CD4-positive, alpha-beta T cell treated with Interleukin-21 for 1 hour (primary cell): ENCODE measurements at regions not wholly inside any gene's neighbourhood (a gene's known extent, or its start where the extent isn't known, plus 50 kb on each side); places are given as distances from the start of the nearest gene placed in this dataset.
"Not testable (repeated sequence)": the region's sequence is repeated elsewhere in the genome, so short reads cannot be mapped to it uniquely, and the experiment has no call there.

ENCODE experiments used
- DNase-seq: peaks from one replicate; pipeline ENCODE4 v3.0.0-alpha.2; 2020

DNA sequence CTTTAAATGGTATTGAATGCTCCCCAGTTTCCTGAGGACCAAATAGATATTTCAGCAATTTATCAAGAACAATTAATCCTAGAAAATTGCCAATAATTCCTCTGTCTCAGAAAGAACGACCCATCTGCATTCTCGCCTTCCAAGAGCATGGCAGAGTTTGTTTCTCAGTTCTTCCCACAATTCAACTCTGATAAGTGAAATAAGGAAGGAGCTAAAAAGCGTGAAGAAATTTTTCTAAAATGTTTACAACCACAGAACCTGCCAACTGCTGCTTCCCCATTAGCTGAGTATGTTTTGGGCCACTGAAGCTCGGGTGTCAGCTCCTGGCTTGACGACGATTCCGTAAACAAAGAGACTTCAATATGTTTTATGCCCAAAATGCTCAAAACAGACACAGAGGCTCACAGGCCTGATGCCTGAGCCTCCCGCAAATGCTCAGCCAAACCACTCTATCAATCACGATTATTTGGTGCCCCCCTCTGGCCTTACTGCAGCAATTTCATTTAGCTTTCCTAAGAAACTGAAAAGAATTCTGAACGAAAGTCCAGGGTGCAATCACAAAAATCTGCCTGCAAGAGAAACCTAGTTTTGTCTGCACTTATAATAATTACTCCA is 259.2 kb upstream of the CCDC54 start:
- no peak for DNase-seq

DNA sequence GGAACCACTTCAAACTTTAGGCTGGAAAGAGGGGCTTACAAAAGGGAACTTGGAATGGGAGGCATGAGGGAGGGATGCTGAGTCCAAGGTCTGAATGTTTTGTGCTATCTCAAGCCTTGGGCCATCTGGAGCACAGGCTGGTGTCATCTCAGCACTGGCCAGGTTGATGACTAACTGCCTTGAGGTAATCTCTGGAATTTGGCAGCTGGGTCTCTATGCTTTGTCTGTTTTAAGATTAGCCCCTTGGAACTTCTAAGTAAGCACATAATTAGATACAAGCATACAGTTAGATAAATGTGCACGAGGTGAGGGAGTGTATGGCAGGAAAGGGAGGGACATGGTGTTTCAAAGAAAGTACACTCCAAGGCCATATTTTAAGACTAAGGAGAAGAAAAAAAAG is 252.4 kb upstream of the CCDC54 start:
- no peak for DNase-seq

DNA sequence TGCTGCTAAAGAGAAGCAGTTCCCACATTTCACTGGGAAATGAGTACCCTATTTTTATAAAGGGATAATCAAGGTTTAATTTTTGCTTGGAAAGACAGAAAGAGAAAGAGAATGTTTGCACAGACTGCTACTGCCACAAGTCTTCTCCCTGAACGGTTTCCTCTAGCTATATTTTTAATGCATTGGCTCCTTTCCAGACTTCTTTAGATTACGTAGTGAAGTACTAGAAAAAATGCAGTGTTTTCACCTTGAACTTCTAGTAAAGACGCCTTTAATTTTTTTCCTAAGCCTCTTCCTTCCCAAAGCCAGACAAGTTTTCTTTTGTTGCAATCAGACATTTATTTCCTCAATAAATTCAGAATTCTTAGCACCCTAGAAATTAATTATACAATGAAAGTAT is 248.3 kb upstream of the CCDC54 start:
- no peak for DNase-seq

DNA sequence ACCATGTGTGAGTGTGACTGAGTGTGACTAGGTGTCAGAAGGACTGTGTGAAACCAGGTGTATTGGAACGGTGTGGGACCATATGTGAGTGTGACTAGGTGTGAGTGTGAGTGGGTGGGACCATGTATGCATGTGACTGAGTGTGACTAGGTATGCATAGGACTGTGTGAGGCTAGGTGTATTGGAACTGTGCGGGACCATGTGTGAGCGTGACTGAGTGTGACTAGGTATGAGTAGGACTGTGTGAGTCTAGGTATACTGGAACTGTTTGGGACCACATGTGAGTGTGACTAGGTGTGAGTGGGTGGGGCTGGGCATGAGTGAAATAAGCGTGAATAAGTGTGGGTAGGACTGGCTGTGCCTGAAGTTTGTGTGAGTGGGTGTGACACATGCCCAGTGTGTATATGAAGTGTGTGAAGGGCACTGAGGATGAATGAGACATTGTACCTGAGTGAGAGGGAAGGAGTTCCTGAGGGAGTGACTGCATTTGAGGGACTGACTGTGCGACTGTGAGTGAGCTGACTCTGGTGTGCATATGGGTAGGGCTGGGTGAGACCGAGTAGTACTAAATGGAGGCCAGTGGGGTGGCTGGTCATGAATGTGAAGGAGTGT is 247.0 kb upstream of the CCDC54 start:
- DNase-seq = no peak

DNA sequence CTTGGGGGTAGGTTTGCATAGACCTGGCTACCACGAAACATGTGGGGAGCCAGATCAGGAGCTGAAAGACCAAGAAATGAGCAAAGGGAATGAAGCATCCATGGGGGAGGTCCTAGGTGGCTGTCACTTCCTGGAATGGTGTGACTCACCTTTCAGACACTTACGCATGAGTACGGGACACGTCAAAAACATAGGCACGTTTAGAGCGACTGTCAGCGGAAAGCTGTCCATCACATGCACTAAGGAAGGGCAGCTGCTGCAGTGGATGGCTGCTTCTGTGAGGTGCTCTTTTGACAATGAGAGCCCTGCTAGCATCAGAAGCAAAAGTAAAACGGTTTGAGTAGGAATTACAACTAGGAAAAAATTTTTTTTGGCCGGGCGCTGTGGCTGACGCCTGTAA is 244.6 kb upstream of the CCDC54 start:
- DNase-seq = no peak

DNA sequence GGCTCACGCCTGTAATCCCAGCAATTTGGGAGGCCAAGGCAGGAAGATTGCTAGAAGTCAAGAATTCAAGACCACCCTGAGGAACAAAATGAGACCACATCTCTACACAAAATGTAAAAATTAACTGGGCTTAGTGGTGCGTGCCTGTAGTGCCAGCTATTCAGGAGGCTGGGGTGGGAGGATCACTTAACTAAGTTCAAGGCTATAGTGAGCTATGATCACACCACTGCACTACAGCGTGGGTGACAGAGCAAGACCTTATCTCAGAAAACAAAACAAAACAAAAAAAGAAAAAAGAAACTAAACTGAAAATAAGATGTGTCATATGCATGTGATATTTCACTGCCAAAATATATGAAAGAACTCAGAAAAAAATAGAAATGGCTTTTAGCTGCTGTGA is 243.3 kb upstream of the CCDC54 start:
- DNase-seq = no peak

DNA sequence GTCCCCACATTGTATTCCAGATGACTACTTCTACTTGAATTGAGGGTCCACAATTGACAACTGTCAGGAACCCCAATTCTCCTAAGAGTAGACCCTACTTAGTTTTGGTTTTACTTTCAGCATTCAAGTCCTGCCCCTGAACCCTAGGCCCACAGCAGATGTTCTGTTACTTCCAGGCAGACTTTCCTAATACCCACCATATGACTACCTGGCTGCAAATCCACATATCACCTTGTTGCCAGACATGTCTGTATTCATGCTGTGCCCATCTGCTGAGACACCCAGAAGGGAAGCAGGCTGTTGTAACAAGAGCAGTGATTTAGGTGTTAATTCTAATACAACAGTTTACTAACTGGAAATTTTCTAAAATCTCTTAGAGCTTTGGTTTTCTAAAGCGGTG is 235.1 kb upstream of the CCDC54 start:
- no peak for DNase-seq

DNA sequence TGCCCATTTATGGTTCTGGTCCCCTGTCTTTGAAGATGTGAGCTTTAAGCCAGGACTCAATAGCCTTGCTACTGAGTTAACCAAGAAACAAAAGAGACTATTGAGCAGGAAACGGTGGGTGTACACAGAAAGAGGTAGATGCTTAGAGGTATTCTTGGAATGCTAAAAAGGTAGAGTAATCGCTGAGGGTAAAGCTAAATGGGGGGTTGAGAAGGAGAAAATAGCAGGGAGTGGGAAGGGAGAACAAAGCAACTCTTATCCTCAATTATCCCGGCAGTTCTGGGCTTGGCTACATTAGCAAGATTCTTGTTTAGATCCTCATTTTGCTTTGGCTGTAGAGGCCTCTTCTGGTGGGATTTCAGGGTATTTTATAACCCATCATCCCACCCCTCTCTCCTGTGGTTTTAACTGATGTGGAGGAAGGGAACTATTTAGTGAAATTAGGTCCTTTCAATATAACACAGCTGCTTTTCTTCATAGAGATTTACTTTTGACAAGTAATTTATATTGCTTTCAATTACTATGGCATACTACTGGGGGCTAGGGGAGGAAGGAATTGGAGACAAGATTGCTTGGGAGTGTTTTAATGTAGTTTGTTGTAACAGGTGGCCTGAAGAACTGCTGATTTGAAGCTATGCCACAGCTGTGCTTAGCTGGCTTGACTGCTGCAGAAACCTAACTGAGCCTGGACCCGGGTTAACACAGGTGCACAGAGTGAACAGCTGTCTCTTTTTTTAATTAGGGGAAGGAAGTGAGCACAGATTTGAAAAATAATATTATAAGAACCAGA is 234.3 kb upstream of the CCDC54 start:
- DNase-seq = no peak

DNA sequence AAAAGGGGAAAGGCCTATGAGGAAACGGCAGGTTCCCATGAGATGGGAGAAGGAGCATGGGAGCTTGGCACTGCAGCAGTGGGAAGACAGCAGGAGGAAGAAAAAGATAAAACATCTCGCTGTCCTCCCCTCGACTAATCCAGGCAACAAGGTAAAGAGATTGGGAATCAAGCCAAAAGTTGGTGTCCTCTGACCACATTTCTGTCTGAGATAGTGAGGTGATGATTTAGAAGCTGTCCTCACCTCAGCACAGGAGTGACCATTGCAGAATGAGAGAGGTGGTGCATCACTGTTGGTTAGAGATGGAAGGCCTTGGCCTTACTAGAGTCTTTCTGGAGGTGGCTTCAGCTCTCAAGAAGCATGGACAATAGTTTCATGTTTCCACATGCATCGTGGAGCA is 226.6 kb upstream of the CCDC54 start:
- DNase-seq = no peak

DNA sequence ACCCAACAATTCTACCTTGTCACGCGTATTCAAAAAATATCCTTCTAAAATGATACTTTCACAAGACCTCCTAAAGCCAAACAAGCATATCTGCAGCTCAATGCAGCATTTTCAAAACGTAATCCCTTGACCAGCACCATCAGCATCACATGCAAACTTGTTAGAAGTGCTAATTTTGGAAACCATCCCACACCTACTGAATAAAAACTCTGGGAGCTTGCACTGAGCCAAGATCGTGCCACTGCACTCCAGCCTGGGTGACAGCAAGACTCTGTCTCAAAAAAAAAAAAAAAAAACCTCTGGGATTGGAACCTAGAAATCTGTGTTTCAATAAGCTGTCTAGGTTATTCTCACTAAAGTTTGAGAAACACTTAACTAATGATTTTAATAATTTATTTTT is 223.3 kb upstream of the CCDC54 start:
- DNase-seq = no peak

DNA sequence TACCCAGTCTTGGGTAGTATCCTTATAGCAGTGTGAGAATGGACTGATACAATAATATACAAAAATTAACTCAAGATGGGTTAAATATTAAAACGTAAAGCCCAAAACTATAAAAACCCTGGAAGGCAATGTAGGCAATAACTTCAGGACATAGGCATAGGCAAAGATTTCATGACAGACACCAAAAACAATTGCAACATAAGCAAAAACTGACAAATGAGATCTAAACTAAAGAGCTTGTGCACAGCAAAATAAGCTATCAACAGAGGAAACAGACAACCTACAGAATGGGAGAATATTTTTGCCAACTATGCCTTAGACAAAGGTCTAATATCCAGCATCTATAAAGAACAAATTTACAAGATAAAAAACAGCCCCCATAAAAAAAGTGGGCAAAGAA is 204.8 kb upstream of the CCDC54 start:
- DNase-seq = no peak

DNA sequence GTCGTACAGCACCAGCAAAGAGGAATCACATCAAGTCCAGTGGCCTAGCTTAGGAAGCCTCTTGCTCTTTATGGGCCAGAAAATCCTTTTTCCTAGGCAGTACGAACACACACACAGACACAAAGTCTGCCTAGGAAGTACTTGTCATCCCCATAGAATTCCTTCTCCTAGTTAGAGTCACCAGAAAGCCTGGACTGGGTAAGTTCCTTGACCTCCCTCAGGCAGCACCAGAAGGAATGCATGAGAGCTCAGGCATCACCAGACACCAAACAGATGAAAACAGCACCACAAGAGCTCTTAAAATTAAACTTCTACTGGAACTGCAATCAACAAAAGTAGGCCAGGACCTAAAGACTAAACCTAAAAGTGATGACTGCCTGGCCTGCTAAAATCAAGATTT is 192.9 kb upstream of the CCDC54 start:
- no peak for DNase-seq

DNA sequence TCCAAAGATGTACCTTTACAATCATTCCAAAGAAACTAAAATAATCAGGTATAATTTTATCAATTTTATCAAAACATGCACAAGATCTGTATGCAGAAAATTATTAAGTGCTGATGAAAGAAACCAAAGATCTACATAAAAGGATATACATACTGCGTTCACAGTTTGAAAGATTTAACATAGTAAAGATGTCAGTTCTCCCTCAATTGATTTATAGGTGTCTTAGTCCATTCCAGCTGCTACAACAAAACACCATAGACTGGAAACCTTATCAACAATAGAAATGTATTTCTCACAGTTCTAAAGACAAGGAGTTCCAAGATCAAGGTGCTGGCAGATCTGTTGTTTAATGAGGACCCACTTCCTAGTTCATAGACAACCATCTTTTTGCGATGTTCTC is 189.0 kb upstream of the CCDC54 start:
- DNase-seq = no peak

DNA sequence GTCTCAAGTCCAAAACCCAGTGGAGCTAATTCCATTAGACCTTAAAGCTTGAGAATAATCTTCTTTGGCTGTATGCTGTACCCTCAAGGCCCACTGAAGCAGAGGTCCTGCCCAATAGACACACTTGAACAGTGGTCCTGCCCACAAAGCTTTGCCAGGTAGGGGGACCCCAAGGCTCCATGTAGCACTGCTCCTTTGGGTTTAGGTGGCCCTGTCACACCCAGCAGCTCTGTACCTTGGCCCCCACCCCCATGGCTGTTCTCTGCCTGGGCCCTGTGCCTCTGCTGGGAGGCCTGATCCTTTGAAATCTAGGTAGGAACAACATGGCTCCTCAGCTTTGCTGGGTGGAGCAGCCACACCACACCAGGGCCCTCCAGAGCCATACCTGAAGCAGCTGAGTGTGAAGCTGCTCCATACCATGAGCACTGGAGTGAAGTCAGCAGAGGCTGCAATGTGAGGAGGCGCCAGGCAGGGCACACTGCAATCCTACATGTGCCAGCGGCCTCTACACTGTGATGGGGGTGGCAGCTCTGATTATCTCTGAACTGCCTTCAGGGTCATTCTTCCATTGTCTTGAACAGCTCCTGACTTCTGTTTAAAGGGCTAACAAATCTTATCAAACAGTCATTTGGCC is 188.0 kb upstream of the CCDC54 start:
- no peak for DNase-seq

DNA sequence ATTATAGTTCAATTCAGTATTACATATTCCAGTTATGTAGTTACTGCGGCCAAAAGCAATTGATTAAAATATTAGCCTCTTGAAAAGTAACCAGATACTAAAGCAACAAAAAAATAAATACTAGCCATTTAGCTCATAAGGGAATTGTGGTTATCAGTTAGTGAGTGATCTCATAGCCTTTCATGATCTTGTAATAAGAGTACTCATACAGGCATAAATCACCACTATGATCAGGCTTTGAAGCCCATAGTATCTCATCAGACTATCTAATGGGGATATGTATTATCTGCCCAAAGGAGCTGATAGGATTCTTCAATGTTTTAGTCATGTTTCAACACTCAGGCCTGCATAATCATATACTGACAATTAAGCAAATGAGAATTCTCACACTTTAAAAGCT is 184.1 kb upstream of the CCDC54 start:
- no peak for DNase-seq

DNA sequence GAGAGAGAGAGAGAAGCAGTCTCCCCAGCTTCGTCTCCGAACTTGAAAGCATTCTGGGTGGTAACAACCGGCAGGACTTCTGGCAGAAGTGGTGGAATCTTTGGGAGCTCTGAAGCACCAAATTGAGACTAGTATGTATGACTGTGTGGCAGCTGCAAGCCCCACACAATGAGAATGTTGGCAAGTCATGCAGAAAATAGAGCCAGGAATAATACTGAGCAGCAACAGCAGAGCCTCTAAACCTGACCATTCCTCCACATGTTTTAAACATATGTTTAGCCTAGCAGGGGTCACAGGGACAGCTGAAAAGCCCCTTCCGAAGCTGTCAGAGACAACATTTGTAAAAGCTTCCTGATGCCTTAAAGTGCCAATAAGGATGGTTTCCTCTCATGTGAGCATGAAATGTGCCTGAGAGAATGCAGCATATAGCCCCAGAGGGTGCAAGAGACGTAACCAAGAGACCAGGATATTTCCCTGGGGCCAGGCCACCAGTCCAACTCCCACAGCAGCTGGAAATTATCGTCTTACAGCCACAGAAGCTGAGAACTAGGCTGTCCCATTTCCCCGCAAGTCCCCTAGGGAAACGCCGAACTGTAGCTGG is 178.6 kb upstream of the CCDC54 start:
- no peak for DNase-seq

DNA sequence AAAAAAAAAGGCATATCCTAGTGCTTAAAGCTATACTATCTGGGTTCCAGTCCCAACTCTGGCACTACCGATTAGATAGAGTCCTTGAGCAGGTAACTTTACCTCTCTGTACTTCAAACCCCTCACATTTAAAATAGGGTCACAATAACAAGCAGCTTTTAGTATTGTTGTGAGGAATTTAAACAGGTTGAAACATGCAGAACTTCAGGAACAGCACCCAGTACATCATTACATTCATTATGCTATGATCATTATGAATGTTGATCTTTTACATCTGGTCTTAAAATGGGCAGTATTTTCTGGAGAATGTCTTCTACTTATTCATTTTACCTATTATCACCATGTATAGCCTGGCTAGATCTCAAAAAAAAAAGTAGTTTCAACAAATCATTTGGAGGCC is 176.1 kb upstream of the CCDC54 start:
- no peak for DNase-seq

DNA sequence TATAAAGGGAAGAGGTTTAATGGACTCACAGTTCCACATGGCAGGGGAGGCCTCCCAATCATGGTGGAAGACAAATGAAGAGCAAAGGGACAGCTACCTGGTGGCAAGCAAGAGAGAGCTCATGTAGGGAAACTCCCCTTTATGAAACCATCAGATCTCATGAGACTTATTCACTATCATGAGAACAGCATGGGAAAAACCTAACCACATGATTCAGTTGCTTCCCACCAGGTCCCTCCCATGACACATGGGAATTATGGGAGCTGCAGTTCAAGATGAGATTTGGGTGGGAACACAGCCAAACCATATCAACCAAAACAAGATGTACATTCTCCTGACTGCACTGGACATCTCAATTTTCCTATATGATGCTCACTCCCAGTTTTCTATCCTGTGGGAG is 174.4 kb upstream of the CCDC54 start:
- DNase-seq = not testable (repeated sequence)

DNA sequence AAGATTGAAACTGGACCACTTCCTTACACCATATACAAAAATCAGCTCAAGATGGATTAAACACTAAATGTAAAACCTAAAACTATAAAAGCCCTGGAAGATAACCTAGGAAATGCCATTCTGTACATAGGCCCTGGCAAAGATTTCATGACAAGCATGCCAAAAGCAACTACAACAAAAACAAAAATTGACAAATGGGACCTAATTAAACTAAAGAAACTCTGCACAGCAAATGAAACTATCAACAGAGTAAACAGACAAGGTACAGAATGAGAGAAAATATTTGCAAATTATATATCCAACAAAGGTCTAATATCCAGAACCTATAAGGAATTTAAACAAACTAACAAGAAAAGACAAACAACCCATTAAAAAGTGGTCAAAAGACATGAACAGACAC is 173.1 kb upstream of the CCDC54 start:
- no peak for DNase-seq

DNA sequence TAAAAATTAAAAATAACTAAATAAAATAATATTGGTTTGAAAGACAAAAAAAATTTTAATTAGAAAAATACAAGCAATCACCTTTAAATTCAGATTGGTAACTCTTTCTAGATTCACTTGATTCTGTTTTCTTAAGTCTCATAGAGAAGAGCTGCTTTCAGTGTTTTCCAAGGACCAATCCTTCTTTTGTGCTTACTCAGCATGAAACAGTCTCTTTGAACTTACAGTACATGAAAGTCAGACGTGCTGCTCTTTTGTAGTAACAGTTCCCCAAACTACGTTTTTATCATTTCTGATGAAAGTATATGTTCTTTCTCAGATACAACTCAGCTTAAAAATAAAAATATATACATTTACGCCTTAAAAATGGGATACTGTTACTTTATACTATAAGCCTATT is 171.9 kb upstream of the CCDC54 start:
- no peak for DNase-seq

DNA sequence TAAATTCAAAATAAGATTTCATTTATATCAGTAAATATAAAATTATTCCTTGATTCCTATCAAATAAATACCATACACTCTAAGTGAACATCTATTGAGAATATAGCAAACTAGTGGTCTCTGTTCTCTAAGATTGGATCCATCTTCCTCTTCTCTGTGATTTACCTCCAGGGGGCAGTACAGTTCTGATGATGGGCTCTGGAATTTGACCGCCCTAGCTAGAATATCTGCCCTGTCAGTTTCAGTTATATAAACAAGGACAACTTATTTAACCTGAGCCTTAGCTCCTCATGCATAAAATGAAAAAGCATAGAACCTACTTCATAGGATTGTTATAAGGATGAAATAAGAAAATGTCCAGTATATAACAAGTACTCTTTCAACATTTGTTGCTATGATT is 171.1 kb upstream of the CCDC54 start:
- DNase-seq = peak; percentile 5

DNA sequence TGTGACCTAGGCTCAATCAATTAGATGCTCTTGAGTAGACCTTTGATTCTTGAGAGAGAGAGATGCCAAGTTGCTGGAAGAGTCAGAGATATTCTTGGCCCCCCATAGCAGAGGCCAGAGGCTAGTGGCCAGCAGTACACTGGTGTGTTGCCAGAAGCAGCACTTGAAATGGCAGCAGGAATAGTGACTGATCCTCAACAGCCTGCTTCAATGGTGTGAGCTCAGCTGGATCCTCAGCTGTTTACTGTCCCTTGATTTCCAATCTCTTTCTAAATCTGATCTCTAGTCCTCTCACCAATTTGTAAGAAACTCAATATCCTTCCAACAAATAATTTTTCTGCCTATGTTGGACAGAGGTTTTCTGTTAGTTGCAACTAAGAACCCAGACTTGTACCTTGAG is 170.3 kb upstream of the CCDC54 start:
- no peak for DNase-seq

DNA sequence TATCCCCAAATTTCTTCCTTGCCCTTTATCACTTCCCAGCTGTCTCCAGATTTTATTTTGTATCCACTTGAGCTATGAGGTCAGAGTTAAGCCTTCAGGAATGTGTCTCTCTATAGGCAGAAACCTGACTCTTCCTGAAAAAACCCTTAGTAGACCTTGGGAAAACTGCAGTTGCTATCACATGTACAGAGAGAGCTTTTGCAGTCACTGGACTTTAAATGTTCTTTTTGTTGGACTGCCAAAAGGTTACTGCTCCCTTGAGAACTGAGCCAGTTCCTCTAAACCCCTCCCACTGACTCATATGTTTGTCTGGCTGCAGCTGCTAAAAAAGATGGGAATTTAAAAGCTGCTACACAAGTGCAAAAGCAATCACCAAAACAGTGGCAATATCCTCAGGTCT is 169.1 kb upstream of the CCDC54 start:
- DNase-seq = no peak

DNA sequence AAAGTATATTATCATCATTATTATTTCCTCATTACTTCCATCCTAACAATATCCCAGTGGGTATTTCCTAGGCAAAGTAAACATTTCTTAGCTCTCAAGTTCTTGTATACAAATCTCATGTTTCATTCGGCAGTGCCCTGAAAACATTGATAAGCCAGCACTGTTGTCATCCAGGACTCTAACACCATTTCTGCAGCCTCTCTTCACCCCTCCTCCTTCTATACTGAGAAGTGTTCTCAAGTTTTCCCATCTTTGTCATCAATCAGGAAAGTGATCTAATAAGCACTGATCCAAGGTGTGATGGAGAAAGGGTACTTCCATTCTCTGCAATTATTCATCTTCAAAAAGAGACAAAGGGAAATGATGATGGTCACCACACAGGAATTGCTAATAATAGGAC is 168.4 kb upstream of the CCDC54 start:
- DNase-seq = no peak
